ENCODE measurements at regions not wholly inside any gene's neighbourhood (a gene's known extent, or its start where the extent isn't known, plus 50 kb on each side); places are given as distances from the start of the nearest gene placed in this dataset.

DNA sequence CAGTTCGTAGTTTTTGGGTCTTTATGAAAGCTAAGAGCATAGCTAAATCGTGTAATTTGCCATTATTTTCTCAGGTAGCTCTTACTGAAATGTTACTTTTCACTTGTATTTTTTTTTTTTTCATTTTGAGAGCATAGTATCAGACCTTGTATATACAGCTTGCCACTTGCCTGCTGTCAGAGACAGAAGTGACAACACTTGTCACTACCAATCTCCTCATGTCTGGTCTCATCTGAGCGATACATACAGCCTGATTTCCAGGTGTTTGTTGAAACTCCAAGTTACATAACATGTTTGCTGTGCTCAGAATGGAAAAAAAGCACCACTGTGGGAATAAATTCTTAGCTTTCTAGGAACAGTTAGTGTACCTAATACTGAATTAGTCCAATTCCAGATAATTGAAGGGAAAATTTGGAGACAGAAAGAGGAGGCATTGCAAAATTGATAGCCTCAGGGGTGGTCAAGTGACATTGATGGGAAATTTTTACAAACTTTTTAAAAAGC is 621.4 kb upstream of the PKN2 start:
- Histone ChIP-seq H4K20me1 (ENCODE audit: insufficient read depth, low read length) (no peaks in the 10 kb centered on the region), H3K79me2 (ENCODE audit: insufficient read depth, low read depth, low read length) (no peaks in the 10 kb centered on the region), H3K9me3 (ENCODE audit: low read length) (no peaks in the 10 kb centered on the region), H3K9me2 (ENCODE audit: insufficient read depth, low read length) (no peaks in the 10 kb centered on the region), H3K4me1 (ENCODE audit: insufficient read depth, low read length, poor library complexity, severe bottlenecking) (no peaks in the 10 kb centered on the region), H3K36me3 (ENCODE audit: insufficient read depth, low read length) (no peaks in the 10 kb centered on the region), H3K4me2 (ENCODE audit: low read length) (no peak overlapping the region), H2AFZ (ENCODE audit: low read length) (no peak overlapping the region), H3K27ac (ENCODE audit: low read depth, low read length, poor library complexity, severe bottlenecking) (no peak overlapping the region), H3K4me3 (ENCODE audit: low read depth, low read length, poor library complexity, severe bottlenecking) (no peak overlapping the region)
- TF ChIP-seq, protein P1, sequence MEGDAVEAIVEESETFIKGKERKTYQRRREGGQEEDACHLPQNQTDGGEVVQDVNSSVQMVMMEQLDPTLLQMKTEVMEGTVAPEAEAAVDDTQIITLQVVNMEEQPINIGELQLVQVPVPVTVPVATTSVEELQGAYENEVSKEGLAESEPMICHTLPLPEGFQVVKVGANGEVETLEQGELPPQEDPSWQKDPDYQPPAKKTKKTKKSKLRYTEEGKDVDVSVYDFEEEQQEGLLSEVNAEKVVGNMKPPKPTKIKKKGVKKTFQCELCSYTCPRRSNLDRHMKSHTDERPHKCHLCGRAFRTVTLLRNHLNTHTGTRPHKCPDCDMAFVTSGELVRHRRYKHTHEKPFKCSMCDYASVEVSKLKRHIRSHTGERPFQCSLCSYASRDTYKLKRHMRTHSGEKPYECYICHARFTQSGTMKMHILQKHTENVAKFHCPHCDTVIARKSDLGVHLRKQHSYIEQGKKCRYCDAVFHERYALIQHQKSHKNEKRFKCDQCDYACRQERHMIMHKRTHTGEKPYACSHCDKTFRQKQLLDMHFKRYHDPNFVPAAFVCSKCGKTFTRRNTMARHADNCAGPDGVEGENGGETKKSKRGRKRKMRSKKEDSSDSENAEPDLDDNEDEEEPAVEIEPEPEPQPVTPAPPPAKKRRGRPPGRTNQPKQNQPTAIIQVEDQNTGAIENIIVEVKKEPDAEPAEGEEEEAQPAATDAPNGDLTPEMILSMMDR (conservative IDR thresholded peaks at IDR 0.05; ENCODE audit: low read length): no peak
- no peak for TF ChIP-seq EZH2phosphoT487 (IDR thresholded peaks at IDR 0.05; ENCODE audit: borderline replicate concordance, low read depth, low read length)
- POLR2A ChIA-PET: interaction anchor here (0.7 kb wide), 2 partner anchors 43 to 1774 kb away, joined by 3 read pairs; no protein-coding TSS in a partner anchor
- no peak for DNase-seq (ENCODE audit: low spot score)
- BruUV-seq (replicated peaks): no TSS peak
- CTCF ChIA-PET (ENCODE audit: unreplicated experiment): no interaction called here
- intact Hi-C loops (cut with micrococcal nuclease; ENCODE audit: unreplicated experiment): no loop called here

DNA sequence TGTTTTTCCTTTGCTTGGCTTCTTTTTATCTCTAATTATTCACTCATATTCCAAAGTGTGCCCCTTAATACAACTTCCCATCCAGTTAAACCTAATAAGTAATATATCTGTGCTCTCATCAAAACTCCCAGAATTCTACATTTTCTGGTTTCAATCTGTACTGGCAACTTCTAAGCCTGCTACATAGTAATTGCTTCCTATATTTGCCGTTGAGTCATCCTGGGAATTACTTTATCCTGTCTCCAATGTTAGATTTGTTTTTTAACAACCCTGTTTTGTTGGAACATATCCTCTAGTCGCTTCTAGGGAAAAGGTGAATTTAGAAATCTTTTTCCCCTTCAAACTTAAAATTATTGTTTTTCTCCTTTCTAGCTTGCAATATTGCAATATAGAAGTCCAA is 620.5 kb upstream of the PKN2 start:
- ChIA-PET CTCF (ENCODE audit: unreplicated experiment) (no interaction called here), POLR2A (interaction anchor here (0.7 kb wide), 1 partner anchor 42 kb away, joined by 3 read pairs; no protein-coding TSS in a partner anchor)
- no peaks in the 10 kb centered on the region for H4K20me1 ChIP-seq (ENCODE audit: insufficient read depth, low read length)
- BruUV-seq (replicated peaks): no TSS peak
- H3K4me3 ChIP-seq (ENCODE audit: low read depth, low read length, poor library complexity, severe bottlenecking): no peak overlapping the region
- no peak for DNase-seq (ENCODE audit: low spot score)
- no peaks in the 10 kb centered on the region for H3K79me2 ChIP-seq (ENCODE audit: insufficient read depth, low read depth, low read length)
- no peaks in the 10 kb centered on the region for H3K9me2 ChIP-seq (ENCODE audit: insufficient read depth, low read length)
- H3K9me3 ChIP-seq (ENCODE audit: low read length): no peaks in the 10 kb centered on the region
- no peak overlapping the region for H2AFZ ChIP-seq (ENCODE audit: low read length)
- no peak overlapping the region for H3K4me2 ChIP-seq (ENCODE audit: low read length)
- H3K36me3 ChIP-seq (ENCODE audit: insufficient read depth, low read length): no peaks in the 10 kb centered on the region
- H3K4me1 ChIP-seq (ENCODE audit: insufficient read depth, low read length, poor library complexity, severe bottlenecking): no peaks in the 10 kb centered on the region
- intact Hi-C loops (cut with micrococcal nuclease; ENCODE audit: unreplicated experiment): no loop called here
- TF ChIP-seq, protein P1 (conservative IDR thresholded peaks at IDR 0.05; ENCODE audit: low read length): no peak
- no peak for TF ChIP-seq EZH2phosphoT487 (IDR thresholded peaks at IDR 0.05; ENCODE audit: borderline replicate concordance, low read depth, low read length)
- no peak overlapping the region for H3K27ac ChIP-seq (ENCODE audit: low read depth, low read length, poor library complexity, severe bottlenecking)

DNA sequence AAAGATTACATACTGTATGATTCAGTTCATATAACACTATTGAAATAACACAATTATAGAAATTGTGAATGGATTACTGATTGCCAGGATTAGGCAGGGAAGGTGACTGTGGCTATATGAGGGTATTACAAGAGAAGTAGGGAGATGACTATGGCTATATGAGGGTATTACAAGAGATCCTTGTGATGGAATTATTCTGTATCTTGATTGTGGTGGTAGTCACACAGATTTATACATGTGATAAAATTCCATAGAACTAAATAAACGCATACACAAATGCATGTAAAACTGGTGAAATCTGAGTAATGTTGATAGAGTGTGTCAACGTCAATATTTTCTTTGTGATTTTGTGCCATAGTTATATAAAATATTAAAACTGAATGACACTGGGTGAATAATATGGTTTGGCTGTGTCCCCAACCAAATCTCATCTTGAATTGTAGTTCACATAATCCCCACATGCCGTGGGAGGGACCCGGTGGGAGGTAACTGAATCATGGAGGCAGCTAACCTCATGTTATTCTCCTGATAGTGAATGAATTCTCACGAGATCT is 615.6 kb upstream of the PKN2 start:
- ChIA-PET CTCF (ENCODE audit: unreplicated experiment) (no interaction called here), POLR2A (no interaction called here)
- Histone ChIP-seq H3K4me1 (ENCODE audit: insufficient read depth, low read length, poor library complexity, severe bottlenecking) (no peaks in the 10 kb centered on the region), H3K27ac (ENCODE audit: low read depth, low read length, poor library complexity, severe bottlenecking) (no peak overlapping the region), H3K4me2 (ENCODE audit: low read length) (no peak overlapping the region), H3K36me3 (ENCODE audit: insufficient read depth, low read length) (no peaks in the 10 kb centered on the region), H3K9me2 (ENCODE audit: insufficient read depth, low read length) (no peaks in the 10 kb centered on the region), H4K20me1 (ENCODE audit: insufficient read depth, low read length) (no peaks in the 10 kb centered on the region), H3K79me2 (ENCODE audit: insufficient read depth, low read depth, low read length) (no peaks in the 10 kb centered on the region), H3K4me3 (ENCODE audit: low read depth, low read length, poor library complexity, severe bottlenecking) (no peak overlapping the region), H3K9me3 (ENCODE audit: low read length) (no peaks in the 10 kb centered on the region), H2AFZ (ENCODE audit: low read length) (no peak overlapping the region)
- DNase-seq (ENCODE audit: low spot score): no peak
- intact Hi-C loops (cut with micrococcal nuclease; ENCODE audit: unreplicated experiment): no loop called here
- no TSS peak for BruUV-seq (replicated peaks)
- no peak for TF ChIP-seq EZH2phosphoT487 (IDR thresholded peaks at IDR 0.05; ENCODE audit: borderline replicate concordance, low read depth, low read length)
- TF ChIP-seq, protein P1 (conservative IDR thresholded peaks at IDR 0.05; ENCODE audit: low read length): no peak

Measured in OCI-LY7 (cell line).